GM18861 (cell line): ENCODE measurements at regions not wholly inside any gene's neighbourhood (a gene's known extent, or its start where the extent isn't known, plus 50 kb on each side); places are given as distances from the start of the nearest gene placed in this dataset.

ENCODE experiments used
- ATAC-seq: cut with Tn5 transposase; IDR thresholded peaks from one replicate; pipeline ENCODE4 v1.9.1; 2021; ENCODE audit not compliant: unreplicated experiment

DNA sequence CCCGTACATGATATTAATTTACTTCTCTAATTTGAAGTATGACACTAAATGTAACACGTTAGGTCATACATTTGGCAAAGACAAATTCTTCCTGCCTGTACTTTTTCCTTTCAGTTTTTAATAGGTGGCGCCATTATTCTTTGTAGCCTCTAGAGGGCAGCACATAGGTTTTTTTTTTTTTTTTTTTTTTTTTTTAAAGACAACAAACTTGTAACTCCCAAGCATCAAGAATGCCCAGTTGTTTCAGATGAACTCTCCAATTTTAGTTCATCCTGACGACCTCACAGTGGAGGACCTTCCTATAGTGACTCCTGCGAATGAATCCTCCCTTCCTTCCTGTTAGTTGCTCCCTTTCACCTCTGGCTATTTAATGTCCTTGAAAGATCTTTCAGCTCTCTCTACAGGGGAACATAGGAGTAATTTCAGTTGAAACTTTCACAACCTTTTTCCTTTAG lies 139.3 kb upstream of the HDAC9 start:
- no peak for ATAC-seq

- ATAC-seq, result no peak
These were observed 137.9 kb upstream of the HDAC9 start for GRCh38 chr7:18357691-18358090.

DNA sequence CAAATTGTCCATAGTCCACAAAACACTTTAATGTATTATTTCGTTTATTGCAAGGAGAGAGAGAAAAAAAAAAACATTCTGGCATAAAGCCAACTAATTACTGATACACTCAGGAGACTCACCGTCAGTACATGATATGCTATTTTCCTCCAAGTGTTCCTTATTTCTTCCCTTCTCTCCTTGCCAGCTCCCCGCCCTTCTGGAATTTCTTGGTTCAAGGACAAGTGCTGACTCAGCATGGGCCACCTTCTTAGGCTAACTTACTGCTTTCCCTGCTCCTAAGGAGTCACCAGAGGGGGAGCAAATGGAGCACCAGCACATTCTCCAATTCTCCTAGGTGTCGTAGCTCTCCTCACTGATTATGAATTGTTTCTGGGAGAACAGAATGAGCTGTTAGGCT lies 133.8 kb upstream of the HDAC9 start:
- ATAC-seq, result no peak

DNA sequence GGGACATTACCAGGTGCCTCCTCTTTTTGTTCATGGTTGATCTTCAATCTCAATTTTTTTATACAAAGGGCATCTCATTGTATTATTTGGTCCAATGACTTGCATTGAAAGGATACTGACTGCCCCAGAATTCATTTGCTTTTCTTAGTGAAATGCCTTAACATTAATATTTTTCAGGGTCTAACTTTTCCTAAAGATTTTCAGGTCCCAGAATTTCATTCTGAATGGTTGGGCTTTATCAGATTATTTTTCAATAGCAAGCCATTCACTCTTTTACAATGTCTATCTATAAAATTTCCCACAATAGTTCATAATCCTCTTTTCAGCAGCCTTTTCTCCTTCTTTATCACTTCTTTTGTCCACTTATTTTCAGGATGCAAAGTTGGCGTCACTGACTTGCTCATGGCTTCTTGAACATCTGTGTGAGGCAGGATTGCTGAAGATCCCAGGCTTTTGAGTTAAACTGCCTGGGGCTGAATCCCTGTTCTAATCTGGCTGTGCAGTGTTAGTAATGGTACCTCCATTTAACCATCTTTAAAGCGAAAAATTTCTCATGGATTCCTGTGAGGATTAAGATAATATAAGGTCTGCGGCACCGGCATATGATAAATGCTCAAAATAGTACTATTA lies 131.7 kb upstream of the HDAC9 start:
- no peak for ATAC-seq

GRCh38 chr7:18364396-18364795 lies 131.2 kb upstream of the HDAC9 start:
- ATAC-seq, result no peak

DNA sequence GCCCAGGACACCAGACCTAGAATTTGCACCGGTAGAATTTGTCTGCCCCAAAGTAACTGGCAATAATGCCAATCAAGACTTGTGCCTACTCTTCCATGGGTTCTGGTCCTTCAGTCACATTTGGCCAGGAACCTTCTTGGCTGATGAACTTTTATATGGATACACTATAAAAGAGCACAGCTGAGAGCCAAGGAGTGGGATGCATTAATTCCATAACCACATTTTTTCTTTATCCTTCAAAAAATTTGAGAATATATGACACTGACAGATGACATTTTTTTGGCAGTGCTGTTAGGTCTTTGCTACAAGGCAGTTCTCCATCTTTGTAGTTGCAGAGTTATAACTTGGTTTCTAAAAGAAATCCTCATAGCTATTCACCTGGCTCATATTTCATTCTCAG lies 129.2 kb upstream of the HDAC9 start:
- ATAC-seq, result no peak

DNA sequence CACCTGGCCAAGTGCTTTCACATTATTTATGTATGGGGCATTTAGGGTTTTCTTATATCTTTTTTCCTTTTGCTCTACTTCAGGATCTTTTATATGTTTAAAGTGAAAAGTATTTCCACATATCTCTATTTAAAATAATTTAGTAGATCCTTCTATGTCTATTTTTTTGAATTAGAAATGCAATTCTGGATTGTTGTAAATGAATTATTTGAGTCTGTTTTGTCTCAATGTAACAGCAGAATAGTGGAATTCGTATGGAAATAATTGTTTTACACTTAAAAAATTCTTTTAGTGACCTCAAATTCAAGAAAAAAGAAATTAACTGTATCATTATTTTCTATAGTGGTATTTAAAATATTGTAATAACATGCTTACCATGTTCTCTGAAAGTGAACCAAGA lies 126.5 kb upstream of the HDAC9 start:
- no peak for ATAC-seq

DNA sequence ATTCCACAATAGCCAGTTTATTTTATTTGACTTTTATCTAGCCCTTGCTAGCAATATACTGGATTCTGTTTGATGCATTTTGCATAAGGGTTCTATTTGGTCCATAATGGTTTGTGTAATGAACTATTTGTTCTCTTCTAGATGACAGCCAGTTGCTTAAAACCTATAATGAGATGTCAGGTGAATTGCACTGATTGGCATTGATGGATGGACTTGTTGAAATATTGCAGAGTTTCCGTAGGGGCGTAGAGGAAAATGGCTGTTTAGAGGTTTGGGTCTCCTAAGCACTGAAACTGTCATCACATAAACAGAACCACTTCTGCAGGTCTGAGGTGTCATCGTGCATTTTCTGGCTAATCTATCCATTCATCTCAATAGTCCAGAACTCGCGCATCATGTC lies 124.9 kb upstream of the HDAC9 start:
- ATAC-seq, result no peak

GRCh38 chr7:18378989-18379605 lies 116.5 kb upstream of the HDAC9 start:
- ATAC-seq, result no peak

DNA sequence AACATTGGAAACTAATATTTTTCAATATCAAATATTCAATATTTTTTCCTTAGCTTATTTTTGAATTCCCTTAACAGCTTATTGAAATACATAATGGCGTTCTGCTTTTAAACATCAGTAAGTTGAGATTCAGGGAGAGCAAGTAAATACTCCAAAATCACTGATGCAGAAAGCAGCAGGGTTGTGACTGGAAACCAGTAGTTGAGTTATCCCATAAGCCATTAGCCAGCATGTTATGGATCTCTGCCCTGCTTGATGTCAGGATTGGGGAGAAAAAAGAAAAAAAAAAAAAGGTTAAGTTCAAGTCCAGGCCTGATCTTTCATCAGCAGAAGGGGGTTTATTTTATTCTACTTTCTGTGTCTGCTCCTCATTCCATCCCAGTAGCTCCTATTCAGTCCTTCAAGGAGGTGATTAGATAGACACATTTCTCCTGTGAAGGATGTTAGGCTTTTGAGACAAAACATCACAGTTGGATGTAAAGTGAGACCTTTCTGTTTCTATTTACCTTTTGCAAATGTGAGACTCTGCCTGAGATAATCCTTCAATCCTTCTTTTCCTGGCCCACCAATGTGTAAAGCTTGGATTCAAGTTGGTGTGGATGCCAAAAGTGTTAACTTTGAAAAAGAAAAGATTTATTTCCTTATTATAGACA lies 110.9 kb upstream of the HDAC9 start:
- ATAC-seq, result no peak

DNA sequence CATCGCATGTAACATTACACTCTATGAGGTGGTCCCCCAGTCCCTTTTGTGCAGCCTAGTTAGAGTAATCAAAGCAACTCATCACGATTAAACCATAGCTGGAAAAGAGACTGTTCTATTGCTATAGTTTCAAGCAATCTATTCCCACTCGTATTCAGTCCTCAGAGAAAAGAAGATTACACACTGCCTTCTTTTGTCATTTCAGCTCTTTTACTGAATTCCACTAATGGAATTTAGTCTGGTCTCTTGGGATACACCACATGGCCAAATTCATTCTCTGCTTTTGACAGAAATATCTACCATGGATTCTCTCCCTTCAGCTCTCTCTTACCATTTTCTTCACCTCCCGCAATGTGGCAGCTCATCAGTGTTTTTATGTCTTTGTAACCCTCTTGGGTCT lies 108.9 kb upstream of the HDAC9 start:
- no peak for ATAC-seq

- no peak for ATAC-seq
These were observed 108.3 kb upstream of the HDAC9 start for GRCh38 chr7:18387191-18387735.

GRCh38 chr7:18390535-18390907 lies 105.0 kb upstream of the HDAC9 start:
- ATAC-seq, result no peak

GRCh38 chr7:18393465-18394118 lies 102.0 kb upstream of the HDAC9 start:
- no peak for ATAC-seq

- no peak for ATAC-seq
These were observed 99.7 kb upstream of the HDAC9 start for GRCh38 chr7:18395868-18396267.

GRCh38 chr7:18396953-18397352 lies 98.6 kb upstream of the HDAC9 start:
- ATAC-seq, result no peak

DNA sequence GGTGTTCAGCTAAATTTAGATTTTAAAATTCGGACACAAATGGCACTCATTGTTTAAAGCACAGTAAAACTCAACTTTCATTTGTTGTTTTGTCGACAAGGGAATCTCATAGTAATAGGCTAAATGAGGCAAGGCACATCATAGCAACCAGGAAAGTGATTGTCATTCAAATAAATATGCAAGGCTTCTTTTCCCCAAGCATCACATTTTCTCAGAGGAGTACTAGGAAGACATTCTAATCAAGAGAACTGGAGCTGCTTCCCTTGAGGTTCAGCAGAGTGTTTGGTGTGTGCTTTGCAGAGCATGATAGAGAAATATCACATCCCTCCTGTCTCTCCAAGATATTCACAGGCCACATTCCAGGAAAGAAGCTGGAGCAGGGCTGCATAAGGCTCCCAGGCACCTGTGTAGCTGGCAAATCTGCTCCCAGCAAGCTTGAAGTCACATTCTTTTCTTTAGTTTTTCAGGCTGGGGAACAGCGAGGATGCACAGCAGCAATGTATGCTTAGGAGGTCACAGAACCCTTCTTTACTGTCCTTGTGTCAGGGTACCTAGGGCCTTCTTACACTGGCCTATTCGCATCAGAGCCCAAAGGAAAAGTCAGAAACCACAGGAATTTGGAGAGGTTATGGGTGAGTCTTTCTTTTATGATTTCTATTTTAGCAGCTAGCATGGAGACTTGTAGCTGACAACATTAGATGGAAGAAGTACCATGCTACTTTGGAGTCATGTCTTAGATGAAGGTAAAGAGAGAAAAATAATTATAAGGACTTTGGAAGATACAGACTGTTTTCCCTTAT lies 95.9 kb upstream of the HDAC9 start:
- ATAC-seq, result no peak

DNA sequence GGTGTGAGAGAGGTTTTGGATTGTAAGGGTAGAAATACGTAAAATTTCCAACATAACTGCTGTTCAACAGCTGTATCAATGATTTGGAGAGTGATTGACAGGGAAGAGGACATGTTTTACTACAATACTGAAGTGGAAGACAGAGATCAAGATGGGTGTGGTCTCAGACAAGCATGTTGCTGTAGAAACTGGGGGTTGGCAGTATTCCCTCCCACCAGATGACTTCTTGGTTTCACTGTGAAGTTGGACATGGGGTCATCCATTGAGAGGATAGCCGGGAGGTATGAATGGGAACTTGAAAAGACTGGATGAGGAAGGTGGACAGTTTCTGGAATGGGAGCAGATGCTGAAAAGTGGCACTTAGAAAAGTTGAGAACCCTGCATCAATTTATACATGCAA lies 95.3 kb upstream of the HDAC9 start:
- no peak for ATAC-seq

DNA sequence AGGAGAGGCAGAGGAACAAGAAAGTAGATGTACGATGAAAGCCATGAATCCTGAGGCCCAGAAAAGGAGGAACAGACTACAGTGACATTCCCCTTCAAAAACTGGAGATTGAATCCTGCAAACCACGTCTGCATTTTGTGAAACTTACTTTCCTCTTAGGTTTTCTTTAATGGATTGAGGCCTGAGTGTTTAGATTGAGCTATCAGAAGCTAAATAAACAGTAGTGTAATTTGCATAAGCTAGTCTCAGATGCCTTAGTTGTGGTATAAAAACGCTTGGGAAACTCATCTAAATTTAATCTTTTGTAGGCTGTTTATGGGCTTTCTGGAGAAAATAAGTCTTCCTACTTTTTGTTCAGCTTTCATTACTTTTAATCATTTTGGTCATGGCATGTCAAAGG lies 94.8 kb upstream of the HDAC9 start:
- ATAC-seq, result no peak

DNA sequence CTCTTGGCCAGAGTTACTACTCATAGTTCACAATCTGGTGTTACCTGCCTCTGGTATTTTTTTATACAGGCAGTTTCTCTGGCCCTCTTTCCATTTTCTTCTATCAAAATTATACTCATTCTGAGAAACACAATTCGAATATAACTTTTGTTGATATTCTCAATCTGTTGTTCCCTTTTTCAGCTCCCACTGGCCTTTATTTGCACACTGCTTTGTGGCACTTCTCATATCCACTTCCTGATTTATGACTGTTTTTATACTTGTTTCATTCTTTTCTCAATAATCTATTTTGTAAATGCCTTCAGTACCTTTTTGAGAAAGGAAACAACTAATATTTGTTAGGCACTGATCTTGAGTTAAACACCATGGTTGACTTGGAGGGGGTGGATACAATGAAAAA lies 93.8 kb upstream of the HDAC9 start:
- ATAC-seq, result no peak
